LNCAP (cell line): ENCODE measurements at regions not wholly inside any gene's neighbourhood (a gene's known extent, or its start where the extent isn't known, plus 50 kb on each side); places are given as distances from the start of the nearest gene placed in this dataset.

Source experiments
- CTCF ChIP-seq: fragments of 450-650 bp; IDR thresholded peaks from 2 replicates; pipeline ENCODE4 v1.5.1; 2017; ENCODE audit warnings: mild to moderate bottlenecking

- TF ChIP-seq CTCF = no peak
Measured at GRCh38 chr6:56383160-56383559, 135.8 kb upstream of the COL21A1 start.

- no peak for TF ChIP-seq CTCF
Measured at GRCh38 chr6:56382416-56382940, 135.1 kb upstream of the COL21A1 start.

GRCh38 chr6:56381801-56382251 is 134.4 kb upstream of the COL21A1 start:
- TF ChIP-seq CTCF = no peak

GRCh38 chr6:56380476-56380875 is 133.1 kb upstream of the COL21A1 start:
- no peak for TF ChIP-seq CTCF

- TF ChIP-seq CTCF = no peak
Measured at GRCh38 chr6:56378966-56379585, 131.7 kb upstream of the COL21A1 start.

GRCh38 chr6:56378507-56378906 is 131.1 kb upstream of the COL21A1 start:
- no peak for TF ChIP-seq CTCF

- TF ChIP-seq CTCF = no peak
Measured at GRCh38 chr6:56377295-56377694, 129.9 kb upstream of the COL21A1 start.

GRCh38 chr6:56375806-56376205 is 128.4 kb upstream of the COL21A1 start:
- no peak for TF ChIP-seq CTCF
